CD14-positive monocyte (primary cell): ENCODE measurements at regions not wholly inside any gene's neighbourhood (a gene's known extent, or its start where the extent isn't known, plus 50 kb on each side); places are given as distances from the start of the nearest gene placed in this dataset.
"Not testable (repeated sequence)": the region's sequence is repeated elsewhere in the genome, so short reads cannot be mapped to it uniquely, and the experiment has no call there.

Experiments
- DNase-seq, 3 donors: peaks; one replicate each; pipeline ENCODE4 v3.0.0-alpha.2; 2011 to 2022
- H2AFZ ChIP-seq: 2 replicates; pipeline ENCODE4 v1.6.0; 2012; ENCODE audit warnings: mild to moderate bottlenecking, low read depth, low read length, inconsistent platforms; ENCODE audit not compliant: insufficient read depth, poor library complexity, severe bottlenecking
- H3K27ac ChIP-seq, 2 donors: 1 replicate in 1 of 2; 2 replicates in 1 of 2; pipeline ENCODE4 v1.5.1; 2012 to 2013; ENCODE audit warnings: low read length in 2 of 2, control low read depth in 1 of 2, inconsistent platforms in 1 of 2, low read depth in 1 of 2, mild to moderate bottlenecking in 1 of 2
- H3K27me3 ChIP-seq, 2 donors: one replicate each; pipeline versions ENCODE4 v1.6.0 to v1.6.1; 2011 to 2013; ENCODE audit warnings: low read length in 2 of 2; ENCODE audit not compliant: control insufficient read depth in 2 of 2, insufficient read depth in 2 of 2
- H3K36me3 ChIP-seq, 2 donors: replicated peaks in 1 of 2; 1 replicate in 1 of 2; 2 replicates in 1 of 2; pipeline versions ENCODE4 v1.5.1 to v1.6.1; 2012 to 2013; ENCODE audit warnings: low read length in 2 of 2, control low read depth in 1 of 2, inconsistent platforms in 1 of 2, mild to moderate bottlenecking in 1 of 2; ENCODE audit not compliant: insufficient read depth in 2 of 2, control insufficient read depth in 1 of 2
- H3K4me1 ChIP-seq, 2 donors: 1 replicate in 1 of 2; 2 replicates in 1 of 2; pipeline versions ENCODE4 v1.5.1 to v1.6.1; 2012 to 2013; ENCODE audit warnings: low read length in 2 of 2, control low read depth in 1 of 2, inconsistent platforms in 1 of 2, mild to moderate bottlenecking in 1 of 2, moderate library complexity in 1 of 2; ENCODE audit not compliant: insufficient read depth in 2 of 2, control insufficient read depth in 1 of 2
- H3K4me2 ChIP-seq: replicated peaks from 2 replicates; pipeline ENCODE3; 2012; ENCODE audit warnings: low read length, moderate library complexity, mild to moderate bottlenecking; ENCODE audit not compliant: poor library complexity, severe bottlenecking; ENCODE audit errors: extremely low read depth
- H3K4me3 ChIP-seq, 3 experiments: fragments of 200-600 bp in 1 of 3; sonication (generic) in 1 of 3; replicated peaks in 1 of 3; 1 replicate in 2 of 3; 2 replicates in 1 of 3; pipeline ENCODE4 v1.5.1; 2011 to 2013; ENCODE audit warnings: low read length in 3 of 3, mild to moderate bottlenecking in 3 of 3, control low read depth in 2 of 3, low read depth in 2 of 3, inconsistent platforms in 1 of 3, moderate library complexity in 1 of 3
- H3K79me2 ChIP-seq: 2 replicates; pipeline ENCODE4 v1.6.0; 2012; ENCODE audit warnings: mild to moderate bottlenecking, control low read depth, inconsistent platforms, low read length, moderate library complexity; ENCODE audit not compliant: insufficient read depth
- H3K9ac ChIP-seq: 2 replicates; pipeline ENCODE4 v1.6.0; 2017; ENCODE audit warnings: low read length, mild to moderate bottlenecking; ENCODE audit not compliant: insufficient read depth, poor library complexity, severe bottlenecking
- H3K9me3 ChIP-seq, 2 donors: replicated peaks in 1 of 2; 1 replicate in 1 of 2; 2 replicates in 1 of 2; pipeline versions ENCODE4 v1.5.1 to v1.6.1; 2012 to 2013; ENCODE audit warnings: low read length in 2 of 2, control low read depth in 1 of 2; ENCODE audit not compliant: control insufficient read depth in 1 of 2, insufficient read depth in 1 of 2
- H4K20me1 ChIP-seq: 2 replicates; pipeline ENCODE4 v1.6.0; 2012; ENCODE audit warnings: mild to moderate bottlenecking, low read length, control low read depth, moderate library complexity; ENCODE audit not compliant: insufficient read depth
- H3K27ac Mint-ChIP-seq, 7 donors: one replicate each; pipeline ENCODE4 v1.8.0; 2020; ENCODE audit warnings: mild to moderate bottlenecking in 7 of 7, mixed read lengths in 7 of 7, moderate library complexity in 6 of 7, inconsistent platforms in 2 of 7
- H3K27me3 Mint-ChIP-seq, 3 donors: one replicate each; pipeline ENCODE4 v1.8.0; 2021 to 2022; ENCODE audit warnings: low read depth in 3 of 3, mild to moderate bottlenecking in 3 of 3, mixed read lengths in 3 of 3, moderate library complexity in 3 of 3, inconsistent platforms in 1 of 3
- H3K36me3 Mint-ChIP-seq, 2 donors: one replicate each; pipeline ENCODE4 v1.8.0; 2020; ENCODE audit warnings: mixed read lengths in 2 of 2, inconsistent platforms in 1 of 2, mild to moderate bottlenecking in 1 of 2
- H3K4me1 Mint-ChIP-seq: one replicate; pipeline ENCODE4 v1.8.0; 2020; ENCODE audit warnings: mild to moderate bottlenecking, mixed read lengths
- H3K4me3 Mint-ChIP-seq, 2 donors: one replicate each; pipeline ENCODE4 v1.8.0; 2020; ENCODE audit warnings: mild to moderate bottlenecking in 2 of 2, mixed read lengths in 2 of 2, moderate library complexity in 1 of 2
- H3K9me3 Mint-ChIP-seq, 7 donors: one replicate each; pipeline ENCODE4 v1.8.0; 2020 to 2022; ENCODE audit warnings: mixed read lengths in 7 of 7, mild to moderate bottlenecking in 6 of 7, moderate library complexity in 6 of 7, inconsistent platforms in 2 of 7
- CTCF ChIP-seq: fragments of 200-600 bp; IDR thresholded peaks from one replicate; pipeline ENCODE4 v1.8.0; 2022; ENCODE audit warnings: antibody characterized with exemption, mild to moderate bottlenecking
- WGBS: methylation state at CpG from one replicate; pipeline ENCODE4 v1.1.5; 2013; ENCODE audit warnings: missing lambda C conversion rate; ENCODE audit not compliant: insufficient coverage; 5-methylcytosine and 5-hydroxymethylcytosine counted together
- intact Hi-C, 2 donors: fragments of 100-400 bp; cut with micrococcal nuclease; formaldehyde crosslinking; loops; one replicate each; pipeline versions ENCODE4 v1.15.0 to v1.15.1; 2023

GRCh38 chr11:29159552-29160465 is 857.0 kb downstream of the KCNA4 start:
- TF ChIP-seq CTCF, result no peak
- Mint-ChIP-seq H3K4me3 (no peak overlapping the region), H3K27me3 (no peaks in the 10 kb centered on the region), H3K36me3 (no peaks in the 10 kb centered on the region), H3K27ac (no peak overlapping the region), H3K4me1 (no peaks in the 10 kb centered on the region), H3K9me3 (peaks cover 0 to 2% (median 0%) of the 10 kb centered on the region in 7 donors)
- no peaks in the 10 kb centered on the region for H3K79me2 ChIP-seq
- H3K4me1 ChIP-seq, result no peaks in the 10 kb centered on the region
- intact Hi-C loops, result no loop called here
- H3K4me2 ChIP-seq, result no peak overlapping the region
- no peak overlapping the region for H3K4me3 ChIP-seq
- no peaks in the 10 kb centered on the region for H3K27me3 ChIP-seq
- no peaks in the 10 kb centered on the region for H3K9me3 ChIP-seq
- no peak overlapping the region for H2AFZ ChIP-seq
- no peak for DNase-seq
- 28% methylated on average over 3 of the region's 6 CpGs for WGBS
- H4K20me1 ChIP-seq, result no peaks in the 10 kb centered on the region
- no peak overlapping the region for H3K27ac ChIP-seq
- no peaks in the 10 kb centered on the region for H3K36me3 ChIP-seq
- no peak overlapping the region for H3K9ac ChIP-seq

GRCh38 chr11:29153078-29153477 is 863.8 kb downstream of the KCNA4 start:
- H3K4me1 ChIP-seq, result no peaks in the 10 kb centered on the region
- H3K27ac ChIP-seq, result no peak overlapping the region
- no peaks in the 10 kb centered on the region for H3K79me2 ChIP-seq
- Mint-ChIP-seq H3K4me1 (no peaks in the 10 kb centered on the region), H3K27ac (no peak overlapping the region), H3K9me3 (no peaks in the 10 kb centered on the region), H3K4me3 (no peak overlapping the region), H3K27me3 (no peaks in the 10 kb centered on the region), H3K36me3 (no peaks in the 10 kb centered on the region)
- no peaks in the 10 kb centered on the region for H3K36me3 ChIP-seq
- no CpG with 5 or more reads among the region's 1 CpG for WGBS
- H3K27me3 ChIP-seq, result no peaks in the 10 kb centered on the region
- H2AFZ ChIP-seq, result no peak overlapping the region
- intact Hi-C loops, result no loop called here
- no peak overlapping the region for H3K4me2 ChIP-seq
- no peaks in the 10 kb centered on the region for H3K9me3 ChIP-seq
- H3K4me3 ChIP-seq, result no peak overlapping the region
- DNase-seq, result no peak
- no peak overlapping the region for H3K9ac ChIP-seq
- no peak for TF ChIP-seq CTCF
- no peaks in the 10 kb centered on the region for H4K20me1 ChIP-seq

- H3K4me3 ChIP-seq, H3K4me1 ChIP-seq, H3K36me3 Mint-ChIP-seq, H2AFZ ChIP-seq, H3K27ac ChIP-seq, H3K36me3 ChIP-seq, H3K27me3 ChIP-seq, H3K4me2 ChIP-seq, H3K9me3 ChIP-seq, intact Hi-C loops, H3K4me1 Mint-ChIP-seq, H3K4me3 Mint-ChIP-seq, H3K27me3 Mint-ChIP-seq, DNase-seq, H3K79me2 ChIP-seq, H3K9ac ChIP-seq, H4K20me1 ChIP-seq, H3K9me3 Mint-ChIP-seq, H3K27ac Mint-ChIP-seq: not testable (repeated sequence)
- no CpG with 5 or more reads among the region's 1 CpG for WGBS
Observed at GRCh38 chr11:29142573-29142972, 874.3 kb downstream of the KCNA4 start.
